ENCODE measurements at regions not wholly inside any gene's neighbourhood (a gene's known extent, or its start where the extent isn't known, plus 50 kb on each side); places are given as distances from the start of the nearest gene placed in this dataset.

- TF ChIP-seq CTCF (conservative IDR thresholded peaks at IDR 0.05; ENCODE audit: low read length) (no peak), EZH2phosphoT487 (IDR thresholded peaks at IDR 0.05; ENCODE audit: borderline replicate concordance) (no peak)
Observed at GRCh38 chr1:219397511-219397910, 215.4 kb downstream of the ZC3H11B start.
